ENCODE measurements at regions not wholly inside any gene's neighbourhood (a gene's known extent, or its start where the extent isn't known, plus 50 kb on each side); places are given as distances from the start of the nearest gene placed in this dataset.

- H3K27me3 ChIP-seq (ENCODE audit: control insufficient read depth in 2 of 2, insufficient read depth in 2 of 2, low read length in 2 of 2) = no peaks in the 10 kb centered on the region
- dilution Hi-C loops (cut with MboI; ENCODE audit: extremely low pct_ligation_motif_present, low sequenced_read_pairs) (no loop called here), intact Hi-C loops (cut with micrococcal nuclease) (no loop called here)
- ChIA-PET CTCF (interaction anchor here (0.7 to 1.6 kb wide), 2 partner anchors 16 to 1867 kb away, joined by 3 read pairs; no protein-coding TSS in a partner anchor), POLR2A (no interaction called here)
- H3K27ac ChIP-seq (ENCODE audit: insufficient read depth, low read depth, low read length) = no peak overlapping the region
- H3K4me3 ChIP-seq (replicated peaks in 1 of 3; ENCODE audit: insufficient read depth in 1 of 3, low read depth in 1 of 3, low read length in 3 of 3) = no peak overlapping the region
- H3K4me1 ChIP-seq (ENCODE audit: control insufficient read depth, extremely low read depth, insufficient read depth, low read length) = peaks cover 7% of the 10 kb centered on the region
- TF ChIP-seq POLR2AphosphoS5 (IDR thresholded peaks at IDR 0.05; ENCODE audit: insufficient read depth, low read depth, low read length) (no peak), JUN (IDR thresholded peaks at IDR 0.05; ENCODE audit: borderline replicate concordance, insufficient read depth, insufficient read length, low read depth) (peak; percentile 56), FOS (IDR thresholded peaks at IDR 0.05; ENCODE audit: borderline replicate concordance, insufficient read depth, low read length) (peak; percentile 89)
- H3K79me2 ChIP-seq (ENCODE audit: control insufficient read depth, insufficient read depth, low read length) = no peaks in the 10 kb centered on the region
- no peaks in the 10 kb centered on the region for H4K20me1 ChIP-seq (replicated peaks; ENCODE audit: control insufficient read depth, extremely low read depth, insufficient read depth, low read length)
- peak; percentile 59 for FAIRE-seq
- no peak overlapping the region for H3K4me2 ChIP-seq (ENCODE audit: insufficient read depth, low read length)
- H3K9me3 ChIP-seq (replicated peaks; ENCODE audit: control insufficient read depth, insufficient read depth, low read length) = no peaks in the 10 kb centered on the region
- peak; percentile 43 for DNase-seq (ENCODE audit: low read depth, low spot score)
- H3K9ac ChIP-seq (replicated peaks; ENCODE audit: extremely low read depth, insufficient read depth, low read length) = no peak overlapping the region
- no peak overlapping the region for H2AFZ ChIP-seq (ENCODE audit: low read depth, low read length)
- H3K36me3 ChIP-seq (ENCODE audit: control insufficient read depth in 2 of 2, extremely low read depth in 1 of 2, insufficient read depth in 2 of 2, low read length in 2 of 2) = no peaks in the 10 kb centered on the region
- H3K9me1 ChIP-seq (replicated peaks; ENCODE audit: control insufficient read depth, extremely low read depth, insufficient read depth, low read length) = no peaks in the 10 kb centered on the region
- no TSS peak for BruUV-seq (replicated peaks)
These were observed 52.8 kb upstream of the SLC9A9 start for GRCh38 chr3:143901105-143901504.

GRCh38 chr3:143902210-143902609, 53.9 kb upstream of the SLC9A9 start:
- dilution Hi-C loops (cut with MboI; ENCODE audit: extremely low pct_ligation_motif_present, low sequenced_read_pairs) = no loop called here

More at GRCh38 chr3:143902210-143902609, 53.9 kb upstream of the SLC9A9 start:
- Histone ChIP-seq H3K9me3 (replicated peaks; ENCODE audit: control insufficient read depth, insufficient read depth, low read length) (no peaks in the 10 kb centered on the region), H3K9me1 (replicated peaks; ENCODE audit: control insufficient read depth, extremely low read depth, insufficient read depth, low read length) (no peaks in the 10 kb centered on the region), H2AFZ (ENCODE audit: low read depth, low read length) (no peak overlapping the region), H3K4me1 (ENCODE audit: control insufficient read depth, extremely low read depth, insufficient read depth, low read length) (peaks cover 7% of the 10 kb centered on the region), H3K4me2 (ENCODE audit: insufficient read depth, low read length) (no peak overlapping the region), H3K4me3 (replicated peaks in 1 of 3; ENCODE audit: insufficient read depth in 1 of 3, low read depth in 1 of 3, low read length in 3 of 3) (no peak overlapping the region), H3K27ac (ENCODE audit: insufficient read depth, low read depth, low read length) (no peak overlapping the region), H3K27me3 (ENCODE audit: control insufficient read depth in 2 of 2, insufficient read depth in 2 of 2, low read length in 2 of 2) (no peaks in the 10 kb centered on the region), H3K36me3 (ENCODE audit: control insufficient read depth in 2 of 2, extremely low read depth in 1 of 2, insufficient read depth in 2 of 2, low read length in 2 of 2) (no peaks in the 10 kb centered on the region), H3K79me2 (ENCODE audit: control insufficient read depth, insufficient read depth, low read length) (no peaks in the 10 kb centered on the region), H4K20me1 (replicated peaks; ENCODE audit: control insufficient read depth, extremely low read depth, insufficient read depth, low read length) (no peaks in the 10 kb centered on the region), H3K9ac (replicated peaks; ENCODE audit: extremely low read depth, insufficient read depth, low read length) (no peak overlapping the region)
- ChIA-PET POLR2A (no interaction called here), CTCF (interaction anchor here (1.0 to 1.4 kb wide), 3 partner anchors 8 to 17 kb away, joined by 3 to 5 read pairs (median 3); no protein-coding TSS in a partner anchor)
- FAIRE-seq (no peak), DNase-seq (ENCODE audit: low read depth, low spot score) (no peak)
- intact Hi-C loops (cut with micrococcal nuclease) = no loop called here
- TF ChIP-seq MAX (IDR thresholded peaks at IDR 0.05; ENCODE audit: insufficient read depth, insufficient read length) (no peak), GATA2 (IDR thresholded peaks at IDR 0.05; ENCODE audit: insufficient read depth, insufficient read length, low read depth, low read length) (no peak), POLR2AphosphoS5 (IDR thresholded peaks at IDR 0.05; ENCODE audit: insufficient read depth, low read depth, low read length) (no peak), MYC (IDR thresholded peaks at IDR 0.05; ENCODE audit: low read depth, low read length) (no peak), EZH2 (IDR thresholded peaks at IDR 0.05; ENCODE audit: borderline replicate concordance, low read depth, low read length, severe bottlenecking) (no peak), CTCF (IDR thresholded peaks at IDR 0.05; ENCODE audit: extremely low read depth in 1 of 2, insufficient read depth in 1 of 2, low read depth in 1 of 2, low read length in 2 of 2) (no peak), POLR2A (IDR thresholded peaks at IDR 0.05; ENCODE audit: low read depth, low read length) (no peak)
- no TSS peak for BruUV-seq (replicated peaks)

Measured in endothelial cell of umbilical vein (primary cell).